Testis (tissue), 2 donors: ENCODE measurements at regions not wholly inside any gene's neighbourhood (a gene's known extent, or its start where the extent isn't known, plus 50 kb on each side); places are given as distances from the start of the nearest gene placed in this dataset.

Experiments used
- DNase-seq: peaks from one replicate; pipeline ENCODE4 v3.0.0-alpha.2; 2019
- H3K27ac ChIP-seq, 2 donors: fragments of 200-600 bp; sonication (generic); one replicate each; pipeline ENCODE4 v1.5.1; 2019
- H3K27me3 ChIP-seq: fragments of 200-600 bp; sonication (generic); one replicate; pipeline ENCODE4 v1.5.1; 2019
- H3K36me3 ChIP-seq: fragments of 200-600 bp; sonication (generic); one replicate; pipeline ENCODE4 v1.5.1; 2017; ENCODE audit warnings: low read depth; ENCODE audit errors: missing control alignments
- H3K4me1 ChIP-seq: fragments of 200-600 bp; sonication (generic); one replicate; pipeline ENCODE4 v1.5.1; 2019
- H3K4me3 ChIP-seq, 2 donors: fragments of 200-600 bp; sonication (generic); one replicate each; pipeline ENCODE4 v1.5.1; 2017 to 2019
- H3K9me3 ChIP-seq: fragments of 200-600 bp; sonication (generic); one replicate; pipeline ENCODE4 v1.5.1; 2017
- CTCF ChIP-seq, 3 experiments: fragments of 450-650 bp in 2 of 3; fragments of 200-600 bp in 1 of 3; sonication (generic) in 1 of 3; IDR thresholded peaks; one replicate each; pipeline ENCODE4 v1.5.1; 2016 to 2019; ENCODE audit warnings: antibody characterized with exemption in 3 of 3, mild to moderate bottlenecking in 2 of 3, moderate library complexity in 1 of 3
- POLR2A ChIP-seq: fragments of 450-650 bp; IDR thresholded peaks from one replicate; pipeline ENCODE4 v1.6.1; 2017; ENCODE audit warnings: antibody characterized with exemption, mild to moderate bottlenecking, moderate library complexity
- WGBS, 2 donors: methylation state at CpG; one replicate each; pipeline ENCODE4 v1.1.5; 2018; 5-methylcytosine and 5-hydroxymethylcytosine counted together
- intact Hi-C: fragments of 100-400 bp; cut with DNase I; formaldehyde crosslinking; loops from one replicate; pipeline ENCODE4 v1.15.1; 2023; ENCODE audit warnings: low total_unique reads

DNA sequence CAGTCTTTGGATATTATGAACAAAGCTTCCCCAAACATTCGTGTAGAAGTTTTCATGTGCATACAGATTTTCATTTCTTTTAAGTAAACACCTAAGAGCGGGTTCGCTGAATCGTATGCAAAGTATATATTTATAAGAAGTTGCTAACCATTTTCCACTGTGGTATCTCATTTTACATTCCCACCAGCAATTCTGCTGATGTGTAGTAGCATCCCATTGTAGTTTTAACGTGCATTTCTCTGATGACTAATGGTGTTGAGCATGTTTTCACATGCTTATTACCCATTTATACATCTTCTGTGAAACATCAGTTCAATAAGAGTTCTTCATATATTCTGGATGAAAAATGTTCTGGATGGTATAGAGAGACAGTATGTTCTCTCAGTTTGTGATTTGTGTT, 97.4 kb downstream of the IYD start:
- Histone ChIP-seq H3K27me3 (no peaks in the 10 kb centered on the region), H3K36me3 (no peaks in the 10 kb centered on the region), H3K27ac (no peak overlapping the region), H3K9me3 (no peaks in the 10 kb centered on the region), H3K4me3 (no peak overlapping the region), H3K4me1 (no peaks in the 10 kb centered on the region)
- 89 to 93% methylated on average over 5 of the region's 5 CpGs for WGBS, 2 donors
- DNase-seq: no peak
- intact Hi-C loops: no loop called here
- no peak for TF ChIP-seq POLR2A
- TF ChIP-seq CTCF (IDR thresholded peaks at IDR 0.05): no peak

GRCh38 chr6:150470131-150470530, 101.3 kb downstream of the IYD start:
- no peak for DNase-seq
- TF ChIP-seq CTCF (IDR thresholded peaks at IDR 0.05) (no peak), POLR2A (no peak)
- Histone ChIP-seq H3K36me3 (no peaks in the 10 kb centered on the region), H3K4me1 (no peaks in the 10 kb centered on the region), H3K27me3 (no peaks in the 10 kb centered on the region), H3K9me3 (no peaks in the 10 kb centered on the region), H3K27ac (no peak overlapping the region), H3K4me3 (no peak overlapping the region)
- intact Hi-C loops: no loop called here
- 74 to 80% methylated on average over 3 of the region's 3 CpGs for WGBS, 2 donors

DNA sequence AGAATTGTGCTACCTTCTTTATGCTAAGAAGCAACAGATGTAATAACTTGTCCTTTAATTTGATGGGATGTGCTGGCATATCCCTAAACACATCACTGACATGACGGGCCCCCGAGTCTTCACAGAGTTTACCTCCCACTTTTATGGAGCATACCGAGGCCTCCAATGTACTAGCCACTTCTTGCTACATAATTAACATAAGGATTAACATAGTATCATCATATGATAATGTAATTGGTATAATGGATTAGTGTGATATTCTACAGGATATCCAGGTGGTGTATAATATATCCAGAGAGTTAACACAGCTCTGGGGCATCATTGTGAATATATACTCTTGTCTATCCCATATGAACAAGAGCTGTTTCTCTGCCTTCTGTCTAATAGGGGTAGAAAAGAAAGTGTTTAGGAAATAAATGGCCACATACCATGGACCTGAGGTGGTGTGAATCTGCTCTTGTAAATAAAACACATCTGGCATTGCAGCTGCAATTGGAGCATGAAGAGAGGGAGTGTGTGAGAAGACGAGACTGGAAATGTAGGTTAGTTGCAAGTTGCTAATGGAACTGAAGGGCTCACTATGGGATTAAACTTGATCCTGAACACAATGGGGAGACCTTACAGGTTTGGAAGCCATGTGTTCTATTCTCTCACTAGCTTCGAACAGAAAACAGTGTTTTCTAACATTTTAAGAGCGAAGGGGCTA, 102.3 kb downstream of the IYD start:
- no peaks in the 10 kb centered on the region for H3K36me3 ChIP-seq
- DNase-seq: no peak
- no peaks in the 10 kb centered on the region for H3K4me1 ChIP-seq
- TF ChIP-seq POLR2A (no peak), CTCF (IDR thresholded peaks at IDR 0.05) (no peak)
- WGBS, 2 donors: 94% methylated on average over 6 of the region's 6 CpGs
- intact Hi-C loops: no loop called here
- H3K27me3 ChIP-seq: no peaks in the 10 kb centered on the region
- no peak overlapping the region for H3K4me3 ChIP-seq
- no peak overlapping the region for H3K27ac ChIP-seq
- no peaks in the 10 kb centered on the region for H3K9me3 ChIP-seq

GRCh38 chr6:150478656-150479545, 110.1 kb downstream of the IYD start:
- 52 to 54% methylated on average over 7 of the region's 7 CpGs for WGBS, 2 donors
- Histone ChIP-seq H3K9me3 (no peaks in the 10 kb centered on the region), H3K4me1 (no peaks in the 10 kb centered on the region), H3K4me3 (no peak overlapping the region), H3K36me3 (no peaks in the 10 kb centered on the region), H3K27ac (no peak overlapping the region), H3K27me3 (no peaks in the 10 kb centered on the region)
- TF ChIP-seq POLR2A: no peak
- no peak for TF ChIP-seq CTCF (IDR thresholded peaks at IDR 0.05)
- no peak for DNase-seq
- intact Hi-C loops: no loop called here
